Prostate gland (tissue), 2 donors: ENCODE measurements at regions not wholly inside any gene's neighbourhood (a gene's known extent, or its start where the extent isn't known, plus 50 kb on each side); places are given as distances from the start of the nearest gene placed in this dataset.

Experiments
- CTCF ChIP-seq, 4 experiments: fragments of 200-600 bp in 2 of 4; fragments of 450-650 bp in 2 of 4; sonication (generic) in 2 of 4; IDR thresholded peaks; 1 replicate in 3 of 4; 2 replicates in 1 of 4; pipeline ENCODE4 v1.5.1; 2016 to 2019; ENCODE audit warnings: antibody characterized with exemption in 4 of 4, mild to moderate bottlenecking in 2 of 4, moderate library complexity in 2 of 4
- POLR2AphosphoS5 ChIP-seq: sonication (generic); formaldehyde crosslinking; IDR thresholded peaks from one replicate; pipeline ENCODE4 v1.6.1; 2017; ENCODE audit warnings: antibody characterized with exemption

GRCh38 chr10:118827053-118827452 is 72.3 kb upstream of the CACUL1 start:
- TF ChIP-seq POLR2AphosphoS5 (no peak), CTCF (IDR thresholded peaks at IDR 0.05) (no peak)
